HG02763 (cell line): ENCODE measurements at regions not wholly inside any gene's neighbourhood (a gene's known extent, or its start where the extent isn't known, plus 50 kb on each side); places are given as distances from the start of the nearest gene placed in this dataset.
"Not testable (repeated sequence)": the region's sequence is repeated elsewhere in the genome, so short reads cannot be mapped to it uniquely, and the experiment has no call there.

ENCODE experiments used
- ATAC-seq: cut with Tn5 transposase; IDR thresholded peaks from one replicate; pipeline ENCODE4 v1.9.1; 2021; ENCODE audit warnings: mild to moderate bottlenecking, moderate library complexity; ENCODE audit not compliant: unreplicated experiment

GRCh38 chr18:71303743-71304142 lies 1014.9 kb downstream of the SOCS6 start:
- not testable (repeated sequence) for ATAC-seq

- ATAC-seq: no peak
Measured at GRCh38 chr18:71301596-71301995, 1012.8 kb downstream of the SOCS6 start.

GRCh38 chr18:71294201-71294600 lies 1005.4 kb downstream of the SOCS6 start:
- ATAC-seq: not testable (repeated sequence)

GRCh38 chr18:71293322-71293721 lies 1004.5 kb downstream of the SOCS6 start:
- ATAC-seq: no peak

GRCh38 chr18:71287268-71287667 lies 998.4 kb downstream of the SOCS6 start:
- ATAC-seq: no peak

GRCh38 chr18:71252351-71252865 lies 963.6 kb downstream of the SOCS6 start:
- ATAC-seq: no peak

- no peak for ATAC-seq
Measured at GRCh38 chr18:71250191-71250590, 961.3 kb downstream of the SOCS6 start.

GRCh38 chr18:71249791-71250190 lies 960.9 kb downstream of the SOCS6 start:
- no peak for ATAC-seq

GRCh38 chr18:71242981-71243380 lies 954.1 kb downstream of the SOCS6 start:
- ATAC-seq: no peak

- ATAC-seq: no peak
Measured at GRCh38 chr18:71238974-71239624, 950.3 kb downstream of the SOCS6 start.

GRCh38 chr18:71237641-71238040 lies 948.8 kb downstream of the SOCS6 start:
- no peak for ATAC-seq

- ATAC-seq: no peak
Measured at GRCh38 chr18:71233177-71233576, 944.3 kb downstream of the SOCS6 start.

- ATAC-seq: no peak
Measured at GRCh38 chr18:71223486-71223885, 934.6 kb downstream of the SOCS6 start.

GRCh38 chr18:71221405-71221804 lies 932.6 kb downstream of the SOCS6 start:
- ATAC-seq: no peak

GRCh38 chr18:71212739-71213138 lies 923.9 kb downstream of the SOCS6 start:
- ATAC-seq: not testable (repeated sequence)

- ATAC-seq: no peak
Measured at GRCh38 chr18:71212222-71212621, 923.4 kb downstream of the SOCS6 start.

- no peak for ATAC-seq
Measured at GRCh38 chr18:71209944-71210343, 921.1 kb downstream of the SOCS6 start.

GRCh38 chr18:71194438-71194837 lies 905.6 kb downstream of the SOCS6 start:
- no peak for ATAC-seq

GRCh38 chr18:71189581-71189980 lies 900.7 kb downstream of the SOCS6 start:
- no peak for ATAC-seq

GRCh38 chr18:71168557-71169145 lies 879.8 kb downstream of the SOCS6 start:
- ATAC-seq: no peak

GRCh38 chr18:71136487-71136886 lies 847.6 kb downstream of the SOCS6 start:
- ATAC-seq: no peak

- no peak for ATAC-seq
Measured at GRCh38 chr18:71134122-71134521, 845.3 kb downstream of the SOCS6 start.

GRCh38 chr18:71131918-71132317 lies 843.1 kb downstream of the SOCS6 start:
- no peak for ATAC-seq
